ENCODE measurements at regions not wholly inside any gene's neighbourhood (a gene's known extent, or its start where the extent isn't known, plus 50 kb on each side); places are given as distances from the start of the nearest gene placed in this dataset.

DNA sequence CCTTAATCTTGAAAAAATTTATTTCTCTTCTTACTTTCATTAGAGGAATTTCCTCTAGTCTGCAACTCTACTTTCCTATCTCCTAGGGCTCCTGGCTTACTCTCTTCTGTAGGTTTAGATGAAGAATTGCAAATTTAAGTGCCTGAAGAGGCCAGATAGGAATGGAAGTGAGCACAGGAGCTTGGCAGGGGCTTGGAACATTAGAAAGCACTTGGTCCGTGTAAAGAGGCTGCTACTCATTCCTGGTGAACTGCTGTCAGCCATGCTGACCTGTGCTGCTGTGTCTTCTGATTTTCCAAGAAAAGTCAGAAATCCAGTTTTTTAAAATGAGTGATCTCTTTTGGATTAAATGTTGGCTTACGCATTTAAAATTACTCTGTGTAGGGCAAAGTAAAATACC, 210.9 kb upstream of the CLINT1 start:
- TF ChIP-seq, protein P1, sequence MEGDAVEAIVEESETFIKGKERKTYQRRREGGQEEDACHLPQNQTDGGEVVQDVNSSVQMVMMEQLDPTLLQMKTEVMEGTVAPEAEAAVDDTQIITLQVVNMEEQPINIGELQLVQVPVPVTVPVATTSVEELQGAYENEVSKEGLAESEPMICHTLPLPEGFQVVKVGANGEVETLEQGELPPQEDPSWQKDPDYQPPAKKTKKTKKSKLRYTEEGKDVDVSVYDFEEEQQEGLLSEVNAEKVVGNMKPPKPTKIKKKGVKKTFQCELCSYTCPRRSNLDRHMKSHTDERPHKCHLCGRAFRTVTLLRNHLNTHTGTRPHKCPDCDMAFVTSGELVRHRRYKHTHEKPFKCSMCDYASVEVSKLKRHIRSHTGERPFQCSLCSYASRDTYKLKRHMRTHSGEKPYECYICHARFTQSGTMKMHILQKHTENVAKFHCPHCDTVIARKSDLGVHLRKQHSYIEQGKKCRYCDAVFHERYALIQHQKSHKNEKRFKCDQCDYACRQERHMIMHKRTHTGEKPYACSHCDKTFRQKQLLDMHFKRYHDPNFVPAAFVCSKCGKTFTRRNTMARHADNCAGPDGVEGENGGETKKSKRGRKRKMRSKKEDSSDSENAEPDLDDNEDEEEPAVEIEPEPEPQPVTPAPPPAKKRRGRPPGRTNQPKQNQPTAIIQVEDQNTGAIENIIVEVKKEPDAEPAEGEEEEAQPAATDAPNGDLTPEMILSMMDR (optimal IDR thresholded peaks at IDR 0.05 in 1 of 3, IDR thresholded peaks at IDR 0.05 in 1 of 3, conservative IDR thresholded peaks at IDR 0.05 in 1 of 3; ENCODE audit: extremely low read depth in 1 of 3, insufficient read depth in 2 of 3, low read length in 3 of 3): no peak
- no peak for TF ChIP-seq EZH2 (IDR thresholded peaks at IDR 0.05; ENCODE audit: low read length)

All from keratinocyte (primary cell).